H1 (cell line): ENCODE measurements at regions not wholly inside any gene's neighbourhood (a gene's known extent, or its start where the extent isn't known, plus 50 kb on each side); places are given as distances from the start of the nearest gene placed in this dataset.

Source experiments
- CTCF ChIA-PET: fragments of 300-600 bp; sonication (Branson Sonifier 250); formaldehyde crosslinking; loops from one replicate; lab custom pipeline; 2021; ENCODE audit not compliant: partially characterized antibody; lab: Charles Lee
- POLR2A ChIA-PET: fragments of 300-600 bp; sonication (Branson Sonifier 250); formaldehyde crosslinking; loops from one replicate; lab custom pipeline; 2021; ENCODE audit warnings: inconsistent platforms; ENCODE audit not compliant: partially characterized antibody; lab: Charles Lee
- DNase-seq, 2 experiments: peaks; one replicate each; pipeline versions ENCODE4 v3.0.0 to v3.0.0-alpha.2; 2010 to 2022; ENCODE audit warnings: low spot score in 2 of 2, low read depth in 1 of 2, mixed read lengths in 1 of 2
- FAIRE-seq: peaks from 2 replicates; lab custom pipeline; 2011; peaks lifted over from hg19 to GRCh38; lab: Jason Lieb, UNC
- H2AFZ ChIP-seq: 2 replicates; pipeline ENCODE4 v1.8.1; 2012; ENCODE audit warnings: low read length, inconsistent platforms
- H2AK5ac ChIP-seq: 2 replicates; pipeline ENCODE4 v1.6.1; 2013; ENCODE audit warnings: low read depth, low read length
- H2BK120ac ChIP-seq: replicated peaks from 2 replicates; pipeline ENCODE3; 2013; ENCODE audit warnings: low read depth, low read length, inconsistent platforms
- H2BK12ac ChIP-seq: 2 replicates; pipeline ENCODE4 v1.6.1; 2013; ENCODE audit warnings: low read depth, low read length
- H2BK15ac ChIP-seq: 2 replicates; pipeline ENCODE4 v1.6.1; 2013; ENCODE audit warnings: low read length
- H2BK20ac ChIP-seq: 2 replicates; pipeline ENCODE4 v1.6.1; 2013; ENCODE audit warnings: low read length
- H2BK5ac ChIP-seq: 2 replicates; pipeline ENCODE4 v1.6.1; 2013; ENCODE audit warnings: low read depth, low read length
- H3K14ac ChIP-seq: 2 replicates; pipeline ENCODE4 v1.6.1; 2013; ENCODE audit warnings: inconsistent platforms; ENCODE audit not compliant: insufficient read length
- H3K18ac ChIP-seq: 2 replicates; pipeline ENCODE4 v1.6.1; 2013; ENCODE audit warnings: low read length; ENCODE audit errors: extremely low read depth
- H3K23ac ChIP-seq: 2 replicates; pipeline ENCODE4 v1.6.1; 2013; ENCODE audit warnings: inconsistent platforms; ENCODE audit not compliant: insufficient read length
- H3K23me2 ChIP-seq: 2 replicates; pipeline ENCODE4 v1.6.1; 2013; ENCODE audit warnings: low read depth, low read length
- H3K27ac ChIP-seq: 2 replicates; pipeline ENCODE4 v1.6.1; 2011; ENCODE audit warnings: low read depth, low read length, inconsistent platforms
- H3K27me3 ChIP-seq, 4 experiments: replicated peaks in 1 of 4; 1 replicate in 1 of 4; 2 replicates in 3 of 4; pipeline versions ENCODE4 v1.6.1 to v1.8.1; 2011 to 2013; ENCODE audit warnings: low read length in 3 of 4, mild to moderate bottlenecking in 3 of 4, inconsistent platforms in 2 of 4, mixed read lengths in 2 of 4, moderate library complexity in 1 of 4; ENCODE audit not compliant: control insufficient read depth in 3 of 4, insufficient read depth in 3 of 4; ENCODE audit errors: extremely low read depth in 1 of 4
- H3K36me3 ChIP-seq, 4 experiments: 2 replicates each; pipeline versions ENCODE4 v1.6.1 to v1.8.1; 2011 to 2013; ENCODE audit warnings: mild to moderate bottlenecking in 4 of 4, low read length in 3 of 4, moderate library complexity in 2 of 4, control low read depth in 1 of 4, inconsistent platforms in 1 of 4; ENCODE audit not compliant: insufficient read depth in 4 of 4, control insufficient read depth in 2 of 4
- H3K4ac ChIP-seq: replicated peaks from 2 replicates; pipeline ENCODE3; 2013; ENCODE audit warnings: low read length, low read depth, mixed read lengths, inconsistent platforms; ENCODE audit not compliant: insufficient read length
- H3K4me1 ChIP-seq, 4 experiments: replicated peaks in 1 of 4; 1 replicate in 1 of 4; 2 replicates in 3 of 4; pipeline versions ENCODE4 v1.6.1 to v1.8.1; 2011 to 2013; ENCODE audit warnings: low read length in 3 of 4, inconsistent platforms in 2 of 4, mixed read lengths in 1 of 4; ENCODE audit not compliant: insufficient read depth in 4 of 4, control insufficient read depth in 3 of 4
- H3K4me2 ChIP-seq, 2 experiments: 2 replicates each; pipeline versions ENCODE4 v1.6.1 to v1.8.1; 2011 to 2013; ENCODE audit warnings: low read depth in 2 of 2, low read length in 2 of 2, control low read depth in 1 of 2, inconsistent platforms in 1 of 2, mild to moderate bottlenecking in 1 of 2; ENCODE audit not compliant: insufficient read depth in 1 of 2
- H3K4me3 ChIP-seq, 4 experiments: fragments of 200-600, 300-600 bp in 1 of 4; sonication (generic), shearing (Covaris generic), sonication (Bioruptor Twin) in 1 of 4; 2 replicates each; pipeline versions ENCODE4 v1.5.1 to v1.8.1; 2011 to 2016; ENCODE audit warnings: low read length in 4 of 4, low read depth in 3 of 4, control low read depth in 2 of 4, inconsistent platforms in 2 of 4, mild to moderate bottlenecking in 2 of 4, mixed read lengths in 1 of 4, moderate library complexity in 1 of 4; ENCODE audit not compliant: insufficient read depth in 2 of 4; ENCODE audit errors: extremely low read depth in 1 of 4
- H3K56ac ChIP-seq: replicated peaks from 2 replicates; pipeline ENCODE3; 2013; ENCODE audit warnings: low read depth, mild to moderate bottlenecking, mixed read lengths, low read length, inconsistent platforms; ENCODE audit not compliant: insufficient read length
- H3K79me1 ChIP-seq: 2 replicates; pipeline ENCODE4 v1.6.1; 2013; ENCODE audit warnings: low read depth, low read length, control low read depth
- H3K79me2 ChIP-seq, 2 experiments: 2 replicates each; pipeline versions ENCODE4 v1.6.1 to v1.8.1; 2012 to 2013; ENCODE audit warnings: low read length in 2 of 2, mild to moderate bottlenecking in 2 of 2, inconsistent platforms in 1 of 2; ENCODE audit not compliant: insufficient read depth in 2 of 2, control insufficient read depth in 1 of 2
- H3K9ac ChIP-seq, 4 experiments: replicated peaks in 1 of 4; 1 replicate in 1 of 4; 2 replicates in 3 of 4; pipeline versions ENCODE4 v1.6.1 to v1.8.1; 2011 to 2013; ENCODE audit warnings: low read depth in 3 of 4, low read length in 3 of 4, control low read depth in 2 of 4, mild to moderate bottlenecking in 2 of 4, moderate library complexity in 2 of 4, inconsistent platforms in 1 of 4; ENCODE audit errors: extremely low read depth in 1 of 4
- H3K9me3 ChIP-seq, 2 experiments: 2 replicates each; pipeline versions ENCODE4 v1.6.1 to v1.8.1; 2012 to 2013; ENCODE audit warnings: mild to moderate bottlenecking in 2 of 2, moderate library complexity in 2 of 2, control low read depth in 1 of 2, inconsistent platforms in 1 of 2, low read depth in 1 of 2, low read length in 1 of 2, mixed read lengths in 1 of 2; ENCODE audit not compliant: insufficient read depth in 2 of 2
- H4K20me1 ChIP-seq, 2 experiments: replicated peaks in 1 of 2; 2 replicates each; pipeline versions ENCODE3 to v1.8.1; 2011 to 2013; ENCODE audit warnings: inconsistent platforms in 2 of 2, low read length in 2 of 2, mild to moderate bottlenecking in 1 of 2; ENCODE audit not compliant: insufficient read depth in 2 of 2, control insufficient read depth in 1 of 2
- H4K5ac ChIP-seq: 2 replicates; pipeline ENCODE4 v1.6.1; 2013; ENCODE audit warnings: low read length, low read depth, mixed read lengths, inconsistent platforms; ENCODE audit not compliant: insufficient read length
- H4K8ac ChIP-seq: 2 replicates; pipeline ENCODE4 v1.8.0; 2013; ENCODE audit warnings: mild to moderate bottlenecking, moderate library complexity, low read length, inconsistent platforms; ENCODE audit not compliant: insufficient read depth; ENCODE audit errors: extremely low read depth
- H4K91ac ChIP-seq: replicated peaks from 2 replicates; pipeline ENCODE3; 2013; ENCODE audit warnings: low read length, mixed read lengths, inconsistent platforms; ENCODE audit not compliant: insufficient read length
- KDM1A ChIP-seq: fragments of 200-600, 300-600 bp; sonication (generic); IDR thresholded peaks from 2 replicates; pipeline ENCODE4 v1.7.1; 2016; ENCODE audit warnings: mild to moderate bottlenecking, low read length, borderline replicate concordance
- TAF1 ChIP-seq: IDR thresholded peaks from 2 replicates; pipeline ENCODE4 v1.6.1; 2011; ENCODE audit warnings: mild to moderate bottlenecking, low read depth, low read length
- WGBS, 2 experiments: shearing (Covaris generic) in 1 of 2; methylation state at CpG; one replicate each; pipeline versions ENCODE4 v1.1.6 to v1.1.7; 2013 to 2015; ENCODE audit warnings: low lambda C conversion rate in 2 of 2, mixed read lengths in 2 of 2, inconsistent platforms in 1 of 2, low coverage in 1 of 2, missing lambda C conversion rate in 1 of 2; ENCODE audit not compliant: insufficient replicate concordance in 2 of 2, insufficient coverage in 1 of 2, insufficient read length in 1 of 2; ENCODE audit errors: extremely low coverage in 1 of 2, missing lambda C conversion rate in 1 of 2; 5-methylcytosine and 5-hydroxymethylcytosine counted together

GRCh38 chr12:113670742-113671141, 199.1 kb upstream of the LHX5 start:
- CTCF ChIA-PET, result interaction anchor here (0.7 to 1.3 kb wide), 5 partner anchors 15 to 243 kb away, joined by 3 read pairs; no protein-coding TSS in a partner anchor

More at GRCh38 chr12:113670742-113671141, 199.1 kb upstream of the LHX5 start:
- Histone ChIP-seq H2AK5ac (no peak overlapping the region), H2BK120ac (no peak overlapping the region), H2BK12ac (no peak overlapping the region), H3K27ac (no peak overlapping the region), H4K91ac (no peak overlapping the region), H2BK20ac (no peak overlapping the region), H3K4me3 (no peak overlapping the region), H3K4ac (no peak overlapping the region), H4K20me1 (no peaks in the 10 kb centered on the region), H3K14ac (no peak overlapping the region), H3K4me1 (peaks cover 0 to 2% (median 0%) of the 10 kb centered on the region in 4 experiments; a peak in 1 of 7 replicates), H4K5ac (no peak overlapping the region), H2BK15ac (no peak overlapping the region), H2AFZ (no peak overlapping the region), H3K79me1 (no peaks in the 10 kb centered on the region), H3K56ac (no peak overlapping the region), H3K9me3 (no peaks in the 10 kb centered on the region), H4K8ac (no peak overlapping the region), H3K27me3 (no peaks in the 10 kb centered on the region; a peak in 1 of 7 replicates), H3K23ac (no peak overlapping the region), H3K9ac (no peak overlapping the region), H3K23me2 (no peaks in the 10 kb centered on the region; the same call in 1 of the 2 replicates), H3K18ac (no peak overlapping the region), H2BK5ac (no peak overlapping the region), H3K4me2 (no peak overlapping the region), H3K36me3 (no peaks in the 10 kb centered on the region), H3K79me2 (no peaks in the 10 kb centered on the region)
- POLR2A ChIA-PET, result no interaction called here
- TF ChIP-seq TAF1 (no peak), KDM1A (peak; percentile 40; the same call in 1 of the 2 replicates)
- DNase-seq (no peak), FAIRE-seq (no peak)
- WGBS, 2 experiments, result 84% methylated on average over 1 of the region's 1 CpG; no CpG with 5 or more reads in 1 of the 2 experiments
